HEK293 (cell line): ENCODE measurements at regions not wholly inside any gene's neighbourhood (a gene's known extent, or its start where the extent isn't known, plus 50 kb on each side); places are given as distances from the start of the nearest gene placed in this dataset.

Experiments used
- CTCF ChIA-PET: fragments of 350-600 bp; formaldehyde crosslinking; extraction: SDS; loops from one replicate; lab custom pipeline; 2021; ENCODE audit warnings: antibody characterized with exemption; lab: Yijun Ruan, JAX
- POLR2A ChIA-PET: fragments of 300-600 bp; formaldehyde crosslinking; extraction: SDS; loops from one replicate; lab custom pipeline; 2020; ENCODE audit warnings: antibody characterized with exemption, inconsistent platforms; lab: Yijun Ruan, JAX
- H3K27ac ChIP-seq: fragments of 200-500 bp; sonication (Bioruptor generic); 2 replicates; pipeline ENCODE4 v1.5.1; 2014; ENCODE audit warnings: low read depth, low read length, control low read depth, inconsistent platforms; ENCODE audit errors: extremely low read depth
- H3K36me3 ChIP-seq, 2 experiments: fragments of 200-500 bp in 1 of 2; sonication (Bioruptor generic) in 1 of 2; 1 replicate in 1 of 2; 2 replicates in 1 of 2; pipeline ENCODE4 v1.5.1; 2014 to 2017; ENCODE audit warnings: inconsistent platforms in 2 of 2, low read length in 2 of 2; ENCODE audit not compliant: control insufficient read depth in 2 of 2, insufficient read depth in 1 of 2
- H3K4me1 ChIP-seq: fragments of 200-500 bp; sonication (Bioruptor generic); 2 replicates; pipeline ENCODE4 v1.5.1; 2014; ENCODE audit warnings: mild to moderate bottlenecking, low read length, inconsistent platforms; ENCODE audit not compliant: control insufficient read depth, insufficient read depth
- H3K4me3 ChIP-seq: 2 replicates; pipeline ENCODE4 v1.5.1; 2011; ENCODE audit warnings: low read depth, mild to moderate bottlenecking, control low read depth, low read length, moderate library complexity
- H3K9me3 ChIP-seq: fragments of 200-500 bp; sonication (Bioruptor generic); 2 replicates; pipeline ENCODE4 v1.5.1; 2014; ENCODE audit warnings: low read depth, low read length, inconsistent platforms; ENCODE audit not compliant: control insufficient read depth, insufficient read depth
- EGR2 ChIP-seq: fragments of 450-650 bp; formaldehyde crosslinking; IDR thresholded peaks from 2 replicates; pipeline ENCODE4 v1.5.1; 2016; ENCODE audit warnings: low read depth, missing biosample characterization, missing genetic modification characterization
- KLF16 ChIP-seq: fragments of 450-650 bp; formaldehyde crosslinking; IDR thresholded peaks from 2 replicates; pipeline ENCODE4 v1.5.1; 2017; ENCODE audit warnings: missing biosample characterization, missing genetic modification characterization
- WT1 ChIP-seq: fragments of 450-650 bp; formaldehyde crosslinking; IDR thresholded peaks from 2 replicates; pipeline ENCODE4 v1.5.1; 2016; ENCODE audit warnings: missing biosample characterization, missing genetic modification characterization
- ZFP41 ChIP-seq: fragments of 450-650 bp; formaldehyde crosslinking; IDR thresholded peaks from 2 replicates; pipeline ENCODE4 v1.5.1; 2016; ENCODE audit warnings: missing biosample characterization, missing genetic modification characterization, borderline replicate concordance
- ZNF112 ChIP-seq: fragments of 450-650 bp; formaldehyde crosslinking; IDR thresholded peaks from 2 replicates; pipeline ENCODE4 v1.5.0; 2017; ENCODE audit warnings: missing biosample characterization, missing genetic modification characterization
- ZNF24 ChIP-seq: fragments of 450-650 bp; formaldehyde crosslinking; IDR thresholded peaks from 2 replicates; pipeline ENCODE4 v1.5.1; 2016; ENCODE audit warnings: missing biosample characterization, missing genetic modification characterization
- ZNF37A ChIP-seq: fragments of 450-650 bp; IDR thresholded peaks from 2 replicates; pipeline ENCODE4 v1.5.1; 2018; ENCODE audit warnings: missing biosample characterization, missing genetic modification characterization
- ZNF510 ChIP-seq: fragments of 450-650 bp; formaldehyde crosslinking; IDR thresholded peaks from 2 replicates; pipeline ENCODE4 v1.5.1; 2018; ENCODE audit warnings: mild to moderate bottlenecking, missing genetic modification characterization, missing biosample characterization; ENCODE audit not compliant: insufficient replicate concordance
- ZNF549 ChIP-seq: fragments of 450-650 bp; IDR thresholded peaks from 2 replicates; pipeline ENCODE4 v1.5.1; 2018; ENCODE audit warnings: missing biosample characterization, missing genetic modification characterization, mild to moderate bottlenecking, inconsistent platforms, moderate library complexity
- TF ChIP-seq, protein P1 (sequence below): fragments of 450-650 bp; formaldehyde crosslinking; IDR thresholded peaks from 2 replicates; pipeline ENCODE4 v1.5.1; 2016; ENCODE audit warnings: missing biosample characterization, missing genetic modification characterization
- TF ChIP-seq, protein P2 (sequence below): fragments of 450-650 bp; formaldehyde crosslinking; optimal IDR thresholded peaks from 2 replicates; pipeline ENCODE3; 2016; ENCODE audit warnings: missing biosample characterization, mild to moderate bottlenecking, missing genetic modification characterization
- TF ChIP-seq, protein P3 (sequence below): fragments of 450-650 bp; IDR thresholded peaks from 2 replicates; pipeline ENCODE4 v1.5.1; 2018; ENCODE audit warnings: missing biosample characterization, missing genetic modification characterization
- TF ChIP-seq, protein P4 (sequence below): fragments of 450-650 bp; formaldehyde crosslinking; IDR thresholded peaks from 2 replicates; pipeline ENCODE4 v1.5.1; 2017; ENCODE audit warnings: missing biosample characterization, missing genetic modification characterization
- TF ChIP-seq, protein P5 (sequence below): fragments of 450-650 bp; formaldehyde crosslinking; IDR thresholded peaks from 2 replicates; pipeline ENCODE4 v1.5.1; 2016; ENCODE audit warnings: missing biosample characterization, missing genetic modification characterization
- TF ChIP-seq, protein P6 (sequence below): fragments of 450-650 bp; formaldehyde crosslinking; IDR thresholded peaks from 2 replicates; pipeline ENCODE4 v1.5.1; 2016; ENCODE audit warnings: missing biosample characterization, missing genetic modification characterization, low read depth

DNA sequence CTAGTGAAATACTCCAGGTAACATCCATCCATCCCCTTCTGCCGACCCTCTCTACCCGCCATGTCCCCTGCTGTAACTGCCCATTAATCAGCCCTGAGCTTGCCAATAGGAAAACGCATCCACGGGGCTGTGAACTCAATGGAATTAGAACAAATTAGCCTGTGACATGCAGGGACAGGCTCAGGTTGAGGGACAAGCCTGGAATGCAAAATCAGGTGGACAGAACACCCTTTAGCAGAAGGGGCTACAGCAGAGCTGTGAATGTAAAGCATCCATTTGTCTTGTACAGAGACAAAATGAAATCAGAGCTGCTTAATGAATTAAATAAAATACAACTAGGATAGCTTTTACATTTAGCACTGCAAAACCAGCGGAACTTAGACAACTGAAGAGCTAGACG, 187.3 kb upstream of the SASH1 start:
- CTCF ChIA-PET: interaction anchor here (1.0 to 4.5 kb wide), 5 partner anchors 10 to 25 kb away, joined by 4 to 18 read pairs (median 5); no protein-coding TSS in a partner anchor

DNA sequence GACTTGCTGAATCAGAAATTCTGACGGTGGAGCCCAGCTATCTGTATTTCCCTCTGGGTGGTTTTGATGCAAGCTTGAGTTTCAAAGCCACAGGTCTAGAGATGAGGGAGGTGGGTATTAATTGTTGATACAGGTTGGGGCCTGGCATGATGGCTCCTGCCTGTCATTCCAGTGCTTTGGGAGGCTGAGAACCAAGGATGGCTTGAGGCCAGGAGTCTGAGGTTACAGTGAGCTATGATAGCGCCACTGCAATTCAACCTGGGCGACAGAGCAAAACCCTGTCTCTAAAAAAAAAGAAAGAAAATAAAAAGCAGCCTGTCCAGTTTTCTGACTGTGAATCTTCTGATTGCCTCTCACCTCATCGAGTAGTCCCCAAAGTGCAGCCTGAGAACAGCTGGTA, 184.8 kb upstream of the SASH1 start:
- Histone ChIP-seq H3K9me3 (no peaks in the 10 kb centered on the region), H3K36me3 (no peaks in the 10 kb centered on the region), H3K4me3 (no peak overlapping the region), H3K4me1 (no peaks in the 10 kb centered on the region), H3K27ac (no peak overlapping the region)
- ChIA-PET CTCF (interaction anchor here (0.5 to 2.0 kb wide), 8 partner anchors 8 to 749 kb away, joined by 3 to 16 read pairs (median 3); no protein-coding TSS in a partner anchor), POLR2A (no interaction called here)
- TF ChIP-seq ZFP41 (tag by site-specific recombination): no peak
- TF ChIP-seq, protein P1, sequence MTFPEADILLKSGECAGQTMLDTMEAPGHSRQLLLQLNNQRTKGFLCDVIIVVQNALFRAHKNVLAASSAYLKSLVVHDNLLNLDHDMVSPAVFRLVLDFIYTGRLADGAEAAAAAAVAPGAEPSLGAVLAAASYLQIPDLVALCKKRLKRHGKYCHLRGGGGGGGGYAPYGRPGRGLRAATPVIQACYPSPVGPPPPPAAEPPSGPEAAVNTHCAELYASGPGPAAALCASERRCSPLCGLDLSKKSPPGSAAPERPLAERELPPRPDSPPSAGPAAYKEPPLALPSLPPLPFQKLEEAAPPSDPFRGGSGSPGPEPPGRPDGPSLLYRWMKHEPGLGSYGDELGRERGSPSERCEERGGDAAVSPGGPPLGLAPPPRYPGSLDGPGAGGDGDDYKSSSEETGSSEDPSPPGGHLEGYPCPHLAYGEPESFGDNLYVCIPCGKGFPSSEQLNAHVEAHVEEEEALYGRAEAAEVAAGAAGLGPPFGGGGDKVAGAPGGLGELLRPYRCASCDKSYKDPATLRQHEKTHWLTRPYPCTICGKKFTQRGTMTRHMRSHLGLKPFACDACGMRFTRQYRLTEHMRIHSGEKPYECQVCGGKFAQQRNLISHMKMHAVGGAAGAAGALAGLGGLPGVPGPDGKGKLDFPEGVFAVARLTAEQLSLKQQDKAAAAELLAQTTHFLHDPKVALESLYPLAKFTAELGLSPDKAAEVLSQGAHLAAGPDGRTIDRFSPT (tag by site-specific recombination): no peak
- no peak for TF ChIP-seq EGR2
- TF ChIP-seq, protein P2, sequence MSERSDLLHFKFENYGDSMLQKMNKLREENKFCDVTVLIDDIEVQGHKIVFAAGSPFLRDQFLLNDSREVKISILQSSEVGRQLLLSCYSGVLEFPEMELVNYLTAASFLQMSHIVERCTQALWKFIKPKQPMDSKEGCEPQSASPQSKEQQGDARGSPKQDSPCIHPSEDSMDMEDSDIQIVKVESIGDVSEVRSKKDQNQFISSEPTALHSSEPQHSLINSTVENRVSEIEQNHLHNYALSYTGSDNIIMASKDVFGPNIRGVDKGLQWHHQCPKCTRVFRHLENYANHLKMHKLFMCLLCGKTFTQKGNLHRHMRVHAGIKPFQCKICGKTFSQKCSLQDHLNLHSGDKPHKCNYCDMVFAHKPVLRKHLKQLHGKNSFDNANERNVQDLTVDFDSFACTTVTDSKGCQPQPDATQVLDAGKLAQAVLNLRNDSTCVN (tag by site-specific recombination): no peak
- TF ChIP-seq KLF16 (tag by site-specific recombination): no peak
- TF ChIP-seq, protein P3, sequence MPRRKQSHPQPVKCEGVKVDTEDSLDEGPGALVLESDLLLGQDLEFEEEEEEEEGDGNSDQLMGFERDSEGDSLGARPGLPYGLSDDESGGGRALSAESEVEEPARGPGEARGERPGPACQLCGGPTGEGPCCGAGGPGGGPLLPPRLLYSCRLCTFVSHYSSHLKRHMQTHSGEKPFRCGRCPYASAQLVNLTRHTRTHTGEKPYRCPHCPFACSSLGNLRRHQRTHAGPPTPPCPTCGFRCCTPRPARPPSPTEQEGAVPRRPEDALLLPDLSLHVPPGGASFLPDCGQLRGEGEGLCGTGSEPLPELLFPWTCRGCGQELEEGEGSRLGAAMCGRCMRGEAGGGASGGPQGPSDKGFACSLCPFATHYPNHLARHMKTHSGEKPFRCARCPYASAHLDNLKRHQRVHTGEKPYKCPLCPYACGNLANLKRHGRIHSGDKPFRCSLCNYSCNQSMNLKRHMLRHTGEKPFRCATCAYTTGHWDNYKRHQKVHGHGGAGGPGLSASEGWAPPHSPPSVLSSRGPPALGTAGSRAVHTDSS (tag by site-specific recombination): no peak
- no peak for TF ChIP-seq WT1 (tag by site-specific recombination)

More for the DNA sequence above, 187.3 kb upstream of the SASH1 start:
- Histone ChIP-seq H3K4me3 (no peak overlapping the region), H3K36me3 (no peaks in the 10 kb centered on the region), H3K9me3 (no peaks in the 10 kb centered on the region), H3K27ac (no peak overlapping the region), H3K4me1 (no peaks in the 10 kb centered on the region)
- POLR2A ChIA-PET: no interaction called here
- TF ChIP-seq, protein P4, sequence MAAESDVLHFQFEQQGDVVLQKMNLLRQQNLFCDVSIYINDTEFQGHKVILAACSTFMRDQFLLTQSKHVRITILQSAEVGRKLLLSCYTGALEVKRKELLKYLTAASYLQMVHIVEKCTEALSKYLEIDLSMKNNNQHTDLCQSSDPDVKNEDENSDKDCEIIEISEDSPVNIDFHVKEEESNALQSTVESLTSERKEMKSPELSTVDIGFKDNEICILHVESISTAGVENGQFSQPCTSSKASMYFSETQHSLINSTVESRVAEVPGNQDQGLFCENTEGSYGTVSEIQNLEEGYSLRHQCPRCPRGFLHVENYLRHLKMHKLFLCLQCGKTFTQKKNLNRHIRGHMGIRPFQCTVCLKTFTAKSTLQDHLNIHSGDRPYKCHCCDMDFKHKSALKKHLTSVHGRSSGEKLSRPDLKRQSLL (tag by site-specific recombination): no peak
- TF ChIP-seq ZNF112: no peak
- no peak for TF ChIP-seq ZNF549 (tag by site-specific recombination)
- no peak for TF ChIP-seq ZNF37A (tag by site-specific recombination)
- no peak for TF ChIP-seq ZNF24 (tag by site-specific recombination)
- TF ChIP-seq WT1 (tag by site-specific recombination): no peak
- TF ChIP-seq, protein P5, sequence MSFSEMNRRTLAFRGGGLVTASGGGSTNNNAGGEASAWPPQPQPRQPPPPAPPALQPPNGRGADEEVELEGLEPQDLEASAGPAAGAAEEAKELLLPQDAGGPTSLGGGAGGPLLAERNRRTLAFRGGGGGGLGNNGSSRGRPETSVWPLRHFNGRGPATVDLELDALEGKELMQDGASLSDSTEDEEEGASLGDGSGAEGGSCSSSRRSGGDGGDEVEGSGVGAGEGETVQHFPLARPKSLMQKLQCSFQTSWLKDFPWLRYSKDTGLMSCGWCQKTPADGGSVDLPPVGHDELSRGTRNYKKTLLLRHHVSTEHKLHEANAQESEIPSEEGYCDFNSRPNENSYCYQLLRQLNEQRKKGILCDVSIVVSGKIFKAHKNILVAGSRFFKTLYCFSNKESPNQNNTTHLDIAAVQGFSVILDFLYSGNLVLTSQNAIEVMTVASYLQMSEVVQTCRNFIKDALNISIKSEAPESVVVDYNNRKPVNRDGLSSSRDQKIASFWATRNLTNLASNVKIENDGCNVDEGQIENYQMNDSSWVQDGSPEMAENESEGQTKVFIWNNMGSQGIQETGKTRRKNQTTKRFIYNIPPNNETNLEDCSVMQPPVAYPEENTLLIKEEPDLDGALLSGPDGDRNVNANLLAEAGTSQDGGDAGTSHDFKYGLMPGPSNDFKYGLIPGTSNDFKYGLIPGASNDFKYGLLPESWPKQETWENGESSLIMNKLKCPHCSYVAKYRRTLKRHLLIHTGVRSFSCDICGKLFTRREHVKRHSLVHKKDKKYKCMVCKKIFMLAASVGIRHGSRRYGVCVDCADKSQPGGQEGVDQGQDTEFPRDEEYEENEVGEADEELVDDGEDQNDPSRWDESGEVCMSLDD (tag by site-specific recombination): no peak
- no peak for TF ChIP-seq ZNF510 (tag by site-specific recombination)
- TF ChIP-seq, protein P6, sequence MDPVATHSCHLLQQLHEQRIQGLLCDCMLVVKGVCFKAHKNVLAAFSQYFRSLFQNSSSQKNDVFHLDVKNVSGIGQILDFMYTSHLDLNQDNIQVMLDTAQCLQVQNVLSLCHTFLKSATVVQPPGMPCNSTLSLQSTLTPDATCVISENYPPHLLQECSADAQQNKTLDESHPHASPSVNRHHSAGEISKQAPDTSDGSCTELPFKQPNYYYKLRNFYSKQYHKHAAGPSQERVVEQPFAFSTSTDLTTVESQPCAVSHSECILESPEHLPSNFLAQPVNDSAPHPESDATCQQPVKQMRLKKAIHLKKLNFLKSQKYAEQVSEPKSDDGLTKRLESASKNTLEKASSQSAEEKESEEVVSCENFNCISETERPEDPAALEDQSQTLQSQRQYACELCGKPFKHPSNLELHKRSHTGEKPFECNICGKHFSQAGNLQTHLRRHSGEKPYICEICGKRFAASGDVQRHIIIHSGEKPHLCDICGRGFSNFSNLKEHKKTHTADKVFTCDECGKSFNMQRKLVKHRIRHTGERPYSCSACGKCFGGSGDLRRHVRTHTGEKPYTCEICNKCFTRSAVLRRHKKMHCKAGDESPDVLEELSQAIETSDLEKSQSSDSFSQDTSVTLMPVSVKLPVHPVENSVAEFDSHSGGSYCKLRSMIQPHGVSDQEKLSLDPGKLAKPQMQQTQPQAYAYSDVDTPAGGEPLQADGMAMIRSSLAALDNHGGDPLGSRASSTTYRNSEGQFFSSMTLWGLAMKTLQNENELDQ (tag by site-specific recombination): no peak
